ENCODE measurements at regions not wholly inside any gene's neighbourhood (a gene's known extent, or its start where the extent isn't known, plus 50 kb on each side); places are given as distances from the start of the nearest gene placed in this dataset.

DNA sequence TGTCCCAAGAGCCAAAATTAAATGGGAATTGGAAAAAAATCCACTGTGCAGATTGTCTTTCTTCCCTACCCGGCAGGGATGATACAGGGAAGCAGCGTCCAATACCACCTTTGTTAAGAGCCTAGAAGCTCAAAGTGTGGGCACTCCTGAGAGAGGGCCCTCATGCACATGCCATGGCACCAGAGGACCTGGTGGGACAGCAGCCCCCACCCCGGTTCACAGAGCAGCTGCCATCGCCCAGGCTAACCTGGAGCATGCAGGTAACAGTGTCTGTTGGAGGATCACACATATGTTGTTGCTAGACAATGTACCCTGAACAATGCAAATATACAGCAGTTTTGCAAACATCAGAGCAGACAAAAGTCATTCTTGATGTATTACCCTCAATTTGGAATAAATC, 206.5 kb downstream of the TJP1 start:
- H3K36me3 ChIP-seq = no peaks in the 10 kb centered on the region
- peaks cover 0 to 8% (median 0%) of the 10 kb centered on the region in 11 experiments; a peak in 6 of 22 replicates for H3K9me3 ChIP-seq (replicated peaks in 1 of 11)
- H3K27ac ChIP-seq = no peak overlapping the region
- no peaks in the 10 kb centered on the region; a peak in 1 of 22 replicates for H3K27me3 ChIP-seq
- no peak for TF ChIP-seq Cebpa-rat (IDR thresholded peaks at IDR 0.05)
- no peak overlapping the region for H3K9ac ChIP-seq
- peaks cover 0 to 15% (median 7%) of the 10 kb centered on the region in 10 experiments; a peak in 13 of 20 replicates for H3K4me1 ChIP-seq
- peak overlapping the region in 1 of 11 experiments; percentile 49; a peak in 1 of 22 replicates for H3K4me2 ChIP-seq
- no peaks in the 10 kb centered on the region; a peak in 2 of 22 replicates for H4K20me1 ChIP-seq
- no peak overlapping the region for H3K4me3 ChIP-seq

GRCh38 chr15:29613951-29614382, 208.3 kb downstream of the TJP1 start:
- no peak overlapping the region for H3K4me2 ChIP-seq
- no peak overlapping the region for H3K27ac ChIP-seq
- no peak for TF ChIP-seq Cebpa-rat (IDR thresholded peaks at IDR 0.05)

GRCh38 chr15:29612701-29613100, 209.6 kb downstream of the TJP1 start:
- no peak overlapping the region for H3K4me3 ChIP-seq
- H3K9me3 ChIP-seq (replicated peaks in 1 of 11) = peaks cover 0 to 8% (median 0%) of the 10 kb centered on the region in 11 experiments; a peak in 6 of 22 replicates
- H3K4me2 ChIP-seq = 0 out of 22 replicates have a peak overlapping the region, but pooled peaks of 1 of the 11 experiments have one; percentile 6
- H3K4me1 ChIP-seq = peaks cover 0 to 15% (median 7%) of the 10 kb centered on the region in 10 experiments; a peak in 13 of 20 replicates
- H4K20me1 ChIP-seq = no peaks in the 10 kb centered on the region; a peak in 1 of 22 replicates
- H3K27me3 ChIP-seq = no peaks in the 10 kb centered on the region; a peak in 1 of 22 replicates
- H3K36me3 ChIP-seq = no peaks in the 10 kb centered on the region
- H3K9ac ChIP-seq = no peak overlapping the region
- no peak overlapping the region for H3K27ac ChIP-seq
- TF ChIP-seq Cebpa-rat (IDR thresholded peaks at IDR 0.05) = no peak

More at GRCh38 chr15:29613951-29614382, 208.3 kb downstream of the TJP1 start:
- H3K27me3 ChIP-seq = no peaks in the 10 kb centered on the region; a peak in 1 of 22 replicates
- no peak overlapping the region for H3K9ac ChIP-seq
- no peak overlapping the region for H3K4me3 ChIP-seq
- H3K4me1 ChIP-seq = peaks cover 0 to 15% (median 7%) of the 10 kb centered on the region in 10 experiments; a peak in 13 of 20 replicates
- H3K36me3 ChIP-seq = no peaks in the 10 kb centered on the region
- H3K9me3 ChIP-seq (replicated peaks in 1 of 11) = peaks cover 0 to 8% (median 0%) of the 10 kb centered on the region in 11 experiments; a peak in 6 of 22 replicates
- H4K20me1 ChIP-seq = no peaks in the 10 kb centered on the region; a peak in 1 of 22 replicates

DNA sequence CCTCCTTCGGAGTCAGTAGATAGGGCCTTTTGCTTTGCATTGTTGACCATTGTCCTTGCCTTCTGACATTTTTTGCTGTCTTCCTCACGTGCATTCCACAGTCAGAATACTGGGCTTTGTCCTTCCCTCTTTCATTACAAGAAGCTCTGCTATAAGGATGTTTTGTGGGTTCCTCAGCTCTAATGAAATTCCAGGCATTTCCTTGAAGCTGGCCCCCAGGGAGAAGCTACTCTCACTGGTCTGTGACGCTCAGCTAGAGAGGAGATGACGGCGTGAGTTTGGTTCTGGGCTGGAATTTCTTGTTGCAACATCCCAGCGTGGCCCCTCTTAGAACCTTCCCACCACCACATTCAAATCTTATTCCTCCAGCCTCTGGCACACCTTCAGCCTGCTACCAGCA, 210.2 kb downstream of the TJP1 start:
- no peak overlapping the region for H3K4me3 ChIP-seq
- TF ChIP-seq Cebpa-rat (IDR thresholded peaks at IDR 0.05) = no peak
- peak overlapping the region in 9 of 11 experiments; percentile 0 to 57 (median 19); a peak in 8 of 22 replicates for H3K4me2 ChIP-seq
- no peak overlapping the region for H3K27ac ChIP-seq
- H4K20me1 ChIP-seq = no peaks in the 10 kb centered on the region; a peak in 1 of 22 replicates
- H3K4me1 ChIP-seq = peaks cover 0 to 14% (median 7%) of the 10 kb centered on the region in 10 experiments; a peak in 13 of 20 replicates
- H3K9me3 ChIP-seq (replicated peaks in 1 of 11) = peaks cover 0 to 8% (median 0%) of the 10 kb centered on the region in 11 experiments; a peak in 6 of 22 replicates
- H3K9ac ChIP-seq = no peak overlapping the region
- H3K36me3 ChIP-seq = no peaks in the 10 kb centered on the region
- H3K27me3 ChIP-seq = no peaks in the 10 kb centered on the region; a peak in 1 of 22 replicates

DNA sequence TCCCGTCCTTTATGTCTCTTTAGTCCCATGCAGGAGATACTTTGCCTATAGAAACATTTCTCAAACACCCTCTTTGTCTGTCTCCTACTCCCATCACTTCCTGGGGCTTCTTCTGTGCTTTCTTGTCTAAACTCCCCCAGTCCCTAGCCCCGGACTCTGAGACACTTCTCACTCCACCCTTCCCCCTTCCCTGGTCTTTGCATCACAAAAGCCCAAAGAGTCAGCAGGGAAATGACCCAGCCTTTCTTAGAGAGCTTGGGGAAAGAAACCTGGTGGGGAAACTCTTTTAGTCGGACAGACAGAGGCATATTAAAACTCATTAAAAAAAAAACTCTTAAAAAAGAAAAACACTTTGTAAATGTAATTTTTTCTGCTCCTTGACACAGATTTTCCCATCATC, 211.2 kb downstream of the TJP1 start:
- H3K9ac ChIP-seq = no peak overlapping the region
- H3K9me3 ChIP-seq (replicated peaks in 1 of 11) = peaks cover 0 to 8% (median 0%) of the 10 kb centered on the region in 11 experiments; a peak in 6 of 22 replicates
- TF ChIP-seq Cebpa-rat (IDR thresholded peaks at IDR 0.05) = no peak
- no peak overlapping the region for H3K4me3 ChIP-seq
- H3K4me1 ChIP-seq = peaks cover 0 to 8% (median 5%) of the 10 kb centered on the region in 10 experiments; a peak in 12 of 20 replicates
- H4K20me1 ChIP-seq = no peaks in the 10 kb centered on the region; a peak in 1 of 22 replicates
- H3K4me2 ChIP-seq = no peak overlapping the region
- no peaks in the 10 kb centered on the region for H3K36me3 ChIP-seq
- H3K27ac ChIP-seq = no peak overlapping the region
- H3K27me3 ChIP-seq = no peaks in the 10 kb centered on the region; a peak in 1 of 22 replicates

- Histone ChIP-seq H3K4me1 (no peaks in the 10 kb centered on the region), H3K9ac (no peak overlapping the region), H3K4me2 (no peak overlapping the region), H3K9me3 (replicated peaks in 1 of 11) (0 out of 22 replicates have a peak, but pooled peaks cover 0 to 2% (median 0%) of the 10 kb centered on the region in 11 experiments), H3K27ac (no peak overlapping the region), H4K20me1 (no peaks in the 10 kb centered on the region), H3K27me3 (no peaks in the 10 kb centered on the region), H3K4me3 (no peak overlapping the region), H3K36me3 (no peaks in the 10 kb centered on the region)
- no peak for TF ChIP-seq Cebpa-rat (IDR thresholded peaks at IDR 0.05)
Measured at GRCh38 chr15:29601811-29602210, 220.5 kb downstream of the TJP1 start.

DNA sequence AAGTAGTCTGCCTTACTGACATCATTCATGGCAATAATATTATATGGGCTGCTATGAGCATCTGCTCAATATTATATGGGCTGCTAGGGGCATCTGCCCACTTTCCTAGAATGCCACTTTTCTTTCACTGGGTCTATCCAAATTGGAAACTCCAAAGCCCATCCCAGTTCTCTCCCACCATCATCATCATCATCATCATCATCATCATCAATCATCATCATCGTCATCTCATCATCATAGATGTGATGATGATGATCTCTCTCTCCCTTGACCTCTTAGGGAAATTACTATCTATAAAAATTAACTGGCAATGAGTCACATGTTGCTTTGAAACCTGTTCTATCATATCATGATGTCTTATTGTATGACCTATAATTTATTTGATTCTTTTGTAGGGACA, 222.0 kb downstream of the TJP1 start:
- Histone ChIP-seq H3K36me3 (no peaks in the 10 kb centered on the region), H3K9ac (no peak overlapping the region)
- TF ChIP-seq Cebpa-rat (IDR thresholded peaks at IDR 0.05) = no peak

DNA sequence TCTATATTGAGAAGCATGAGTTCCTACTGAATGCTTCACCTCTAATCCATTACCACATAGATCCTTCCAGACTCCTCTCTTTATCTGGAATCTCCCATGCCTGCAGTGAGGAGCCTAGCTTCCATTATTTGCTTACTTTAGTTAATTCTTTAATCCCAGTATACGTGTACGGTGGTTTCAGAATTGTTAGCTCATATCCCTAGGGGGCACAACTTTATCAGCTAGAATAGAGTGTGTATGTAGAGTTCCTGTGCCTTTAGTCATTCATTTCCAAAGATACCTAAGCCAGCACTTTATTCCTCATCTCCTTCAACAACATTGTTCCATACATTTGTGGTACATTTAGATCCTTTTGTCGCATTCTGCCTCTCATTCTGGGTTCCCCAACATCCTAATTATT, 226.0 kb downstream of the TJP1 start:
- TF ChIP-seq Cebpa-rat (IDR thresholded peaks at IDR 0.05) = no peak
- Histone ChIP-seq H3K9me3 (replicated peaks in 1 of 11) (no peaks in the 10 kb centered on the region), H3K9ac (no peak overlapping the region), H3K4me1 (peaks cover 0 to 17% (median 12%) of the 10 kb centered on the region in 10 experiments; a peak in 12 of 20 replicates), H3K27me3 (no peaks in the 10 kb centered on the region), H3K27ac (no peak overlapping the region), H3K4me3 (no peak overlapping the region), H3K4me2 (no peak overlapping the region), H4K20me1 (no peaks in the 10 kb centered on the region), H3K36me3 (no peaks in the 10 kb centered on the region)

More for the DNA sequence above, 222.0 kb downstream of the TJP1 start:
- H3K27ac ChIP-seq = no peak overlapping the region
- H3K27me3 ChIP-seq = no peaks in the 10 kb centered on the region
- H3K4me2 ChIP-seq = no peak overlapping the region
- H3K9me3 ChIP-seq (replicated peaks in 1 of 11) = no peaks in the 10 kb centered on the region
- H3K4me3 ChIP-seq = no peak overlapping the region
- H3K4me1 ChIP-seq = no peaks in the 10 kb centered on the region
- no peaks in the 10 kb centered on the region for H4K20me1 ChIP-seq

DNA sequence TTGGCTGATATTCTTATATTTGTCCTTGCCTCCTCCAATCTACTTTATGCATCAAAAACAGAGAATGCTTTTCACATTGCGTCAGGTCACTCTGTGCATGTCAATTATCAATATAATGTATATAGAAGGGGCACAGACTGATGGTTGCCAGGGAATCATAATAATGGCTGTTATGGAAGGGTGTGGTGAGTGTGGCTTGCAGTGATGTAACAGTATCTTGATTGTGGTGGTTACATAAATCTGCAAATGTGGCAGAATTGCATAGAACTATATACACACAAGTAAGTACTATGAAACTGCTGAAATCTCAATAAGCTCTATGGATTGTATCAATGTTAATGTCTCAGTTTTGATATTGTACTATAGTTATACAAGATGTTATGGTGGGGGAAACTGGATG, 228.6 kb downstream of the TJP1 start:
- TF ChIP-seq Cebpa-rat (IDR thresholded peaks at IDR 0.05) = no peak
- H3K27ac ChIP-seq = peak overlapping the region in 1 of 11 experiments; percentile 26; a peak in 1 of 22 replicates
- no peaks in the 10 kb centered on the region for H3K36me3 ChIP-seq
- no peaks in the 10 kb centered on the region for H3K9me3 ChIP-seq (replicated peaks in 1 of 11)
- no peaks in the 10 kb centered on the region for H4K20me1 ChIP-seq
- H3K4me3 ChIP-seq = no peak overlapping the region
- no peak overlapping the region for H3K9ac ChIP-seq
- peaks cover 0 to 43% (median 38%) of the 10 kb centered on the region in 10 experiments; a peak in 16 of 20 replicates for H3K4me1 ChIP-seq
- H3K4me2 ChIP-seq = no peak overlapping the region
- H3K27me3 ChIP-seq = no peaks in the 10 kb centered on the region
